Colonic mucosa (tissue), 4 donors: ENCODE measurements at regions not wholly inside any gene's neighbourhood (a gene's known extent, or its start where the extent isn't known, plus 50 kb on each side); places are given as distances from the start of the nearest gene placed in this dataset.

Experiments
- DNase-seq: peaks from one replicate; pipeline ENCODE4 v3.0.0-alpha.2; 2020
- H3K27ac ChIP-seq: fragments of 200-600 bp; one replicate; pipeline ENCODE4 v1.8.0; 2021
- H3K27me3 ChIP-seq: fragments of 200-600 bp; one replicate; pipeline ENCODE4 v1.8.0; 2021
- H3K36me3 ChIP-seq: fragments of 200-600 bp; one replicate; pipeline ENCODE4 v1.8.0; 2021
- H3K4me1 ChIP-seq: fragments of 200-600 bp; one replicate; pipeline ENCODE4 v1.8.0; 2021; ENCODE audit warnings: mild to moderate bottlenecking
- H3K4me3 ChIP-seq: fragments of 200-600 bp; one replicate; pipeline ENCODE4 v1.8.0; 2021
- H3K9ac ChIP-seq, 2 donors: one replicate each; pipeline ENCODE4 v1.7.0; 2013; ENCODE audit warnings: control low read depth in 2 of 2, low read depth in 2 of 2, low read length in 2 of 2
- H3K9me3 ChIP-seq: fragments of 200-600 bp; one replicate; pipeline ENCODE4 v1.8.0; 2021
- CTCF ChIP-seq: fragments of 200-600 bp; IDR thresholded peaks from one replicate; pipeline ENCODE4 v1.8.0; 2022; ENCODE audit warnings: antibody characterized with exemption, mild to moderate bottlenecking
- intact Hi-C: fragments of 100-400 bp; cut with DNase I; formaldehyde crosslinking; loops from one replicate; pipeline ENCODE4 v1.14.1; 2022
- donor health status: healthy.
- donor health status: DM: no; HTN: no; CAD: no.
- donor health status: DM: no; HTN: no; CAD: no.

GRCh38 chr3:34387826-34388564, 589.6 kb downstream of the PDCD6IP start:
- H3K36me3 ChIP-seq, result no peaks in the 10 kb centered on the region
- DNase-seq, result no peak
- no peaks in the 10 kb centered on the region for H3K9me3 ChIP-seq
- H3K27me3 ChIP-seq, result no peaks in the 10 kb centered on the region
- no peak overlapping the region for H3K27ac ChIP-seq
- H3K9ac ChIP-seq, result no peak overlapping the region
- intact Hi-C loops, result no loop called here
- no peak for TF ChIP-seq CTCF
- no peaks in the 10 kb centered on the region for H3K4me1 ChIP-seq
- H3K4me3 ChIP-seq, result no peak overlapping the region

- H3K27me3 ChIP-seq, result no peaks in the 10 kb centered on the region
- H3K4me1 ChIP-seq, result no peaks in the 10 kb centered on the region
- H3K36me3 ChIP-seq, result no peaks in the 10 kb centered on the region
- H3K9ac ChIP-seq, result no peak overlapping the region
- intact Hi-C loops, result no loop called here
- no peaks in the 10 kb centered on the region for H3K9me3 ChIP-seq
- no peak for TF ChIP-seq CTCF
- H3K27ac ChIP-seq, result no peak overlapping the region
- no peak overlapping the region for H3K4me3 ChIP-seq
- DNase-seq, result no peak
Measured at GRCh38 chr3:34388830-34389229, 590.4 kb downstream of the PDCD6IP start.

- no peak for DNase-seq
- TF ChIP-seq CTCF, result no peak
- H3K9ac ChIP-seq, result no peak overlapping the region
- H3K27me3 ChIP-seq, result no peaks in the 10 kb centered on the region
- no peaks in the 10 kb centered on the region for H3K4me1 ChIP-seq
- no peak overlapping the region for H3K4me3 ChIP-seq
- H3K27ac ChIP-seq, result no peak overlapping the region
- intact Hi-C loops, result no loop called here
- H3K9me3 ChIP-seq, result no peaks in the 10 kb centered on the region
- no peaks in the 10 kb centered on the region for H3K36me3 ChIP-seq
Measured at GRCh38 chr3:34394978-34395748, 596.7 kb downstream of the PDCD6IP start.

- Histone ChIP-seq H3K27me3 (no peaks in the 10 kb centered on the region), H3K27ac (no peak overlapping the region), H3K36me3 (no peaks in the 10 kb centered on the region), H3K4me3 (no peak overlapping the region), H3K4me1 (no peaks in the 10 kb centered on the region), H3K9me3 (no peaks in the 10 kb centered on the region), H3K9ac (no peak overlapping the region)
- DNase-seq, result no peak
- intact Hi-C loops, result no loop called here
- no peak for TF ChIP-seq CTCF
Measured at GRCh38 chr3:34396288-34396687, 597.9 kb downstream of the PDCD6IP start.

GRCh38 chr3:34396956-34397355, 598.5 kb downstream of the PDCD6IP start:
- Histone ChIP-seq H3K4me3 (no peak overlapping the region), H3K27me3 (no peaks in the 10 kb centered on the region), H3K9me3 (no peaks in the 10 kb centered on the region), H3K27ac (no peak overlapping the region), H3K9ac (no peak overlapping the region), H3K4me1 (no peaks in the 10 kb centered on the region), H3K36me3 (no peaks in the 10 kb centered on the region)
- no peak for TF ChIP-seq CTCF
- no peak for DNase-seq
- intact Hi-C loops, result no loop called here
